GM10266 (cell line): ENCODE measurements at regions not wholly inside any gene's neighbourhood (a gene's known extent, or its start where the extent isn't known, plus 50 kb on each side); places are given as distances from the start of the nearest gene placed in this dataset.

Experiments used
- DNase-seq: peaks from one replicate; pipeline ENCODE4 v3.0.0; 2012; ENCODE audit errors: extremely low spot score
- CTCF ChIP-seq: IDR thresholded peaks from 2 replicates; pipeline ENCODE4 v1.5.1; 2012; ENCODE audit warnings: mild to moderate bottlenecking, low read depth; ENCODE audit not compliant: control insufficient read depth, insufficient read depth; ENCODE audit errors: missing control alignments

DNA sequence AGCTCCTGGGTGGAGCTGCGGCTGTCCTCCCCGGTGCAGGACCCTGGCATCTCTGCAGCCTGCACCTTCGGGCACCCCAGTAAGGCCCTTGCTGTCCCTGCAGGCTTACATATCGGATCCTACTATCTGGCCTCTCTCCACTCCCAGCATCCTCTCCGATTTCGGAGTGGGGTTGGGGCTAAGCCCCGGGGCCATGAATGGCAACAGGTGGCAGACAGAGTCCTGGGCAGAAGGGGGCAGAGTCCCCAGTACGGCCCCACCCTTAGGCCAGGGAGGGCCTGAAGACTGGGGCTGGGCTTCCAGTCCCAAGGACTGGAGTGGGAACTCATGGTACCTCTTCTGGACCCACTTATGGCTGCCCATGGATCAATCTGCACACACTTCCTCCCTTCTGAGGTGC is 180.4 kb upstream of the MC4R start:
- DNase-seq, result no peak
- TF ChIP-seq CTCF, result no peak

DNA sequence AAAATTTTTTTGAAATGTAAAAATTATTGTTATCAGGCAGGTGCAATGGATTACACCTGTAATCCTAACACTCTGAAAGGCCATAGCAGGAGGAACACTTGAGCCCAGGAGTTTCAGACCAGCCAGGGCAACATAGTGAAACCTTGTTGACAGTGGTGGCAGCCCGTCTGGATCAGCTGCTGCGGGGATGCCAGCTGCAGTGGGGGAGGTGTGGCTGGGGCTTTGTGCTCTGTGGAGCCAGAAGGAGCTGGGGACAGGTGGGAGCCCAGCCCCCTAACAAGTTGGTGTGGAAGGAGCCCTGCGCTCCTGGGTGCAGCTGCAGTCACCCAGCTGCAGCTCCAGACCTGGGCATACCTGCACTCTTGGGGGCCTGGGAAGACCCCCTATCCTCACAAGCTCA is 182.4 kb upstream of the MC4R start:
- TF ChIP-seq CTCF, result no peak
- no peak for DNase-seq

- DNase-seq, result no peak
- TF ChIP-seq CTCF, result no peak
These were observed 183.1 kb upstream of the MC4R start for GRCh38 chr18:60555625-60556024.

- DNase-seq, result no peak
- TF ChIP-seq CTCF, result no peak
These were observed 183.8 kb upstream of the MC4R start for GRCh38 chr18:60556326-60556725.

DNA sequence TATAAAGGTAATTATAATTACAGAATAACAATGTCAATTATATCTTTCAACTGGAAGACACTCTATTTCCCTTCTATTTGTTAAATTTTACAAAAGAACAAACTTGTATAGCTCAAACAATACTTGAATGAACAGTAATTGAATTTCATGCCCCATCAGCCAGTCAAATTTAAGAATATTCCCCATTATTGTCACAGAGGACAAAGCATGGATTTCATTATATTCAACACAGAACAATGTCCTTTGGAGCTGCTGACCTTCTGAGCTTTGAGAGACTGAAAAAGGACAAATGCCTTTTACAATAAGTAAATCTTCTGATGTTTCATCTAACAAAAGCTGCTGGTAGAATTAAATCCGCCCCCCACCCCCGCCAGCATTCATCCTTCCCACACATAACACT is 187.5 kb upstream of the MC4R start:
- TF ChIP-seq CTCF, result no peak
- no peak for DNase-seq

DNA sequence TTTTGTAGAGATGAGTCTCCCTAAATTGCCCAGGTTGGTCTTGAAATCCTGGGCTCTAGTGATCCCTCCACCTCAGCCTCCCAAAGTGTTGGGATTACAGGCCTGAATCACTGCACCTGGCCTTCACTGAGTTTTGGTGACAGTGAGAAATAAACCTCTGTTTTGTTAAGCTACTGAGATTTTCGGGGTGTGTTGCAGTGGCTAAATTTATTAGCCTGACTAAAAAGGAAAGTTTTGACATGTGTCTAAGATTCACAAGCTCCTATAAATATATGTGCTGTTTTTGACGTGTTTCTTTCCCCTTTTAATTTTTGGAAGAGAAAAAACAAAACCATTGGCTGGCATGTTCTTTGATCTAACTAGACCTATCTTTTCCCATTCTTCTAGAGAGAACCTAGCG is 190.5 kb upstream of the MC4R start:
- DNase-seq, result no peak
- TF ChIP-seq CTCF, result no peak

- no peak for DNase-seq
- TF ChIP-seq CTCF, result no peak
These were observed 195.6 kb upstream of the MC4R start for GRCh38 chr18:60568220-60568619.

- TF ChIP-seq CTCF, result no peak
- no peak for DNase-seq
These were observed 197.6 kb upstream of the MC4R start for GRCh38 chr18:60570172-60570571.
